ENCODE measurements at regions not wholly inside any gene's neighbourhood (a gene's known extent, or its start where the extent isn't known, plus 50 kb on each side); places are given as distances from the start of the nearest gene placed in this dataset.

DNA sequence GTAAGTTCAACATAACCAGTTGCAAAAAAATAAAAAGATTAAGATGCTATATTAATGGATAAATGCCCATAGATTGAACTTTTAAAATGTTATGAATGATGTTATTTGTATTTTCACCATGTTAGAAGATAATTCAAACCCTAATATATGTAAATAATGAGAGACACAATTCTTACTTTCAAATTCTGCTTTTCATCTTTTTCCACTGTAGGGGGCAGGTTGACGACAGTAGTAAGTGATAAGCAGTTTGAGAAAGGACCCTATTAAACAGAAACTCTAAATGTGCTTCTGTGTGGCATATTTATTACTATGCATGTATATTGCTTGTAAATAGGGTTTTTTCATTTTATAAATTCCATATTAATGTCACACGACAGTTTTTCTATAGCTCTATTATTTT lies 591.1 kb downstream of the SEMA5A start:
- 38 to 72% methylated on average over 2 of the region's 2 CpGs for WGBS, 2 donors
- no peak overlapping the region for H3K4me3 ChIP-seq (ENCODE audit: low read depth, poor library complexity, severe bottlenecking)
- intact Hi-C loops (cut with DNase I; ENCODE audit: low total_unique reads), result no loop called here
- no peak for DNase-seq (ENCODE audit: low spot score in 2 of 2)
- no peak for TF ChIP-seq POLR2A (IDR thresholded peaks at IDR 0.05)
- TF ChIP-seq, protein P1, sequence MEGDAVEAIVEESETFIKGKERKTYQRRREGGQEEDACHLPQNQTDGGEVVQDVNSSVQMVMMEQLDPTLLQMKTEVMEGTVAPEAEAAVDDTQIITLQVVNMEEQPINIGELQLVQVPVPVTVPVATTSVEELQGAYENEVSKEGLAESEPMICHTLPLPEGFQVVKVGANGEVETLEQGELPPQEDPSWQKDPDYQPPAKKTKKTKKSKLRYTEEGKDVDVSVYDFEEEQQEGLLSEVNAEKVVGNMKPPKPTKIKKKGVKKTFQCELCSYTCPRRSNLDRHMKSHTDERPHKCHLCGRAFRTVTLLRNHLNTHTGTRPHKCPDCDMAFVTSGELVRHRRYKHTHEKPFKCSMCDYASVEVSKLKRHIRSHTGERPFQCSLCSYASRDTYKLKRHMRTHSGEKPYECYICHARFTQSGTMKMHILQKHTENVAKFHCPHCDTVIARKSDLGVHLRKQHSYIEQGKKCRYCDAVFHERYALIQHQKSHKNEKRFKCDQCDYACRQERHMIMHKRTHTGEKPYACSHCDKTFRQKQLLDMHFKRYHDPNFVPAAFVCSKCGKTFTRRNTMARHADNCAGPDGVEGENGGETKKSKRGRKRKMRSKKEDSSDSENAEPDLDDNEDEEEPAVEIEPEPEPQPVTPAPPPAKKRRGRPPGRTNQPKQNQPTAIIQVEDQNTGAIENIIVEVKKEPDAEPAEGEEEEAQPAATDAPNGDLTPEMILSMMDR (IDR thresholded peaks at IDR 0.05), result no peak

DNA sequence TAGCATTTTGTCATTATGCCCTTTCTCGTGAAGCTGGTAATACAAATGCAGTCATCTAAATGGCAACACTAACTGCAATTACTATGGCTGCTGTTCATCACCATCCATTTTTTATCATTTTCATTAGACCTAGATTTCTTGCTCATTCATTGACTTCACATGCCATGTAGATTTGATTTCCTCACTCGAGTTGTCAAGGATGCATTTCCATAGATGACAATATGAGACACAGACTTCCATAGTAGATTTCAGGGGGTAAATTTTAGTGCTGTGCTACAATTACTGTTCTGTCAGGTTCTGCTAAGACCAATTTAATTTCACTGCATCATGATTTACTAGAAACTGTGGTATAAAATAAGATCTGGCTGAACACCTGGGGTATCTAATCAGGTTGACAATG lies 589.2 kb downstream of the SEMA5A start:
- no peak overlapping the region for H3K4me3 ChIP-seq (ENCODE audit: low read depth, poor library complexity, severe bottlenecking)
- no peak for TF ChIP-seq POLR2A (IDR thresholded peaks at IDR 0.05)
- TF ChIP-seq, protein P1 (IDR thresholded peaks at IDR 0.05), result no peak
- 85 to 87% methylated on average over 2 of the region's 2 CpGs for WGBS, 2 donors
- DNase-seq (ENCODE audit: low spot score in 2 of 2), result no peak
- intact Hi-C loops (cut with DNase I; ENCODE audit: low total_unique reads), result no loop called here

DNA sequence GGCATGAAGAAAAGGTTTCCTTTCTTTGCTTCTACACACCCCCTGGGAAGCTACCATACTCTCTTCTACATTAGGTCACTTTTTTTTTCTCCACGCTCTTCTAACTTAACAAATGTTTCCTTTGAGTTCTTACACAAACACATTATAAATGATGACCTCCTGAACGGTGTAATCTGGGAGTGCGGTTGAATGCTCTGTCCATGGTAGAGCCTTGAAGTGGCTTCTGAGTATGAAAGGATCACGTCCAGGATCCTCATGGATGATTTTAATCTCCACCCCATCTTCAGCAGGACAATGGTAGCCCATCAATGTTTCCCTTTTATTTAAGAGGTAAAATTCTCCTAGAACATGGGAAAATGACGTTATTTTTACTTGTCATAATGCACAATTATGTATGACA lies 587.3 kb downstream of the SEMA5A start:
- WGBS, 2 donors, result 61 to 64% methylated on average over 5 of the region's 5 CpGs
- no peak overlapping the region for H3K4me3 ChIP-seq (ENCODE audit: low read depth, poor library complexity, severe bottlenecking)
- TF ChIP-seq POLR2A (IDR thresholded peaks at IDR 0.05), result no peak
- TF ChIP-seq, protein P1 (IDR thresholded peaks at IDR 0.05), result no peak
- intact Hi-C loops (cut with DNase I; ENCODE audit: low total_unique reads), result no loop called here
- no peak for DNase-seq (ENCODE audit: low spot score in 2 of 2)

DNA sequence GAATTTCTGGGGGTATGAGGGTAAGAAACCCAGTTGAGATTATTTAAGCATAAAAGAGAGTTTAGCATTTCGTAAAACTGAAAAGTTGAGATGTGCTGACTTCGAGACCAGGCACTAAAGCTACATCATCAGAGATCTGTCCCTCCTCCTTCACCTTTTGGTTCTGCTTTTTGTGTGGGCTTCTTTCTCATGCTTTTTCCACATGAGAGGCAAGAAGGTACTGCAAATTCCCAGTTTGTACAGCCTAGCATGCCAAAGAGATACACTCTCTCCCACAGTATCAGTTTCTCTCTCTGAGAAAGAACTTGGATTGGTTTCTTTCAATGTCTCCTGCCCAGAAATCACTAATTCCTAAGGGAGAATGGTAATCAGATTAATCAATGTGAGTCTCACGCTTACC lies 584.7 kb downstream of the SEMA5A start:
- WGBS, 2 donors, result 80 to 84% methylated on average over 3 of the region's 3 CpGs
- intact Hi-C loops (cut with DNase I; ENCODE audit: low total_unique reads), result no loop called here

DNA sequence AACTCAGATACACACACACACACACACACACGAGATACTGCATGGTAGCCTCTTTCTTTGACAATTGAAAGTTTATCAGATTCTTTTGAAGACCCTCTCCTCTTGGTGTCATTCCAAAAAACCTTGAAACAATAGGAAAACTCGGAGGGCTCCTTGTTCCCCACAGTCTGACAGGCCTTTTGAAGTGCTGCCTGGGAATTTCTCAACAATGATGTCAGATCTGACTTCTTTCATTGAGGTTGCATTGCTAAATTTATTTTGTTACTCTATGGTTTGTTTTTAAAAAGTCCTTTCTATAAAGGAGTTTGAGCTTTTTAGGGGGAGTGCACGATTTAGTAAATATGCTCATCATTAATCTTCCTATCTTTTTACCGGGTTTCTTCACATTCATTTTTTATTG lies 583.9 kb downstream of the SEMA5A start:
- WGBS, 2 donors, result 49 to 55% methylated on average over 4 of the region's 4 CpGs
- intact Hi-C loops (cut with DNase I; ENCODE audit: low total_unique reads), result no loop called here
- DNase-seq (ENCODE audit: low spot score in 2 of 2), result no peak
- no peak overlapping the region for H3K4me3 ChIP-seq (ENCODE audit: low read depth, poor library complexity, severe bottlenecking)
- TF ChIP-seq, protein P1 (IDR thresholded peaks at IDR 0.05), result no peak
- no peak for TF ChIP-seq POLR2A (IDR thresholded peaks at IDR 0.05)

More for the DNA sequence above, 584.7 kb downstream of the SEMA5A start:
- no peak overlapping the region for H3K4me3 ChIP-seq (ENCODE audit: low read depth, poor library complexity, severe bottlenecking)
- TF ChIP-seq, protein P1 (IDR thresholded peaks at IDR 0.05), result no peak
- no peak for TF ChIP-seq POLR2A (IDR thresholded peaks at IDR 0.05)
- no peak for DNase-seq (ENCODE audit: low spot score in 2 of 2)

DNA sequence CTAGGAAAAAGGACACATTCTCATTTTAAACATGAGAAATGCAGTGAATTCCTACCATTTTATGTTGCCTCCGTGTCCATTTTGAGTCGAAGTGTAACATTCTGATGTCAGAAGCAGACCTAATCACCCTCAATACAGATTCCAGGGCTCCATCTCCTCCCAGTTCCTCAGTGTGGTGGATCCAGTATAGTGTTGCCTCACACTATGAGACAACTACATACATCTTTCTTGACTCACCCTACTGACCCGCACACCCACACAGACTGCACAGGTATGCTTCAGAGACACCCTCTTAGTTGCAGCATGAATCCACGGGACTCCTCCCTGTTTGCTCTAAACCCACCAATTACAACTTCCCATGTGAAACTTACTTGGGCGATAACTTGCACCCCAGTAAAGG lies 564.9 kb downstream of the SEMA5A start:
- no peak overlapping the region for H3K4me3 ChIP-seq (ENCODE audit: low read depth, poor library complexity, severe bottlenecking)
- 74 to 76% methylated on average over 5 of the region's 5 CpGs for WGBS, 2 donors
- TF ChIP-seq, protein P1 (IDR thresholded peaks at IDR 0.05), result no peak
- no peak for TF ChIP-seq POLR2A (IDR thresholded peaks at IDR 0.05)
- no peak for DNase-seq (ENCODE audit: low spot score in 2 of 2)
- intact Hi-C loops (cut with DNase I; ENCODE audit: low total_unique reads), result no loop called here

All from lower leg skin (tissue), 4 donors.